PC-9 (cell line): ENCODE measurements at regions not wholly inside any gene's neighbourhood (a gene's known extent, or its start where the extent isn't known, plus 50 kb on each side); places are given as distances from the start of the nearest gene placed in this dataset.

Source experiments
- EZH2 ChIP-seq: fragments of 200-600 bp; sonication (generic); IDR thresholded peaks from 2 replicates; pipeline ENCODE4 v1.8.0; 2017; ENCODE audit warnings: antibody characterized with exemption, low read depth
- TF ChIP-seq, protein P1 (sequence below): fragments of 200-600 bp; sonication (generic); conservative IDR thresholded peaks from 2 replicates; pipeline ENCODE4 v1.6.1; 2017; ENCODE audit warnings: mixed run types, antibody characterized with exemption, mild to moderate bottlenecking, moderate library complexity

DNA sequence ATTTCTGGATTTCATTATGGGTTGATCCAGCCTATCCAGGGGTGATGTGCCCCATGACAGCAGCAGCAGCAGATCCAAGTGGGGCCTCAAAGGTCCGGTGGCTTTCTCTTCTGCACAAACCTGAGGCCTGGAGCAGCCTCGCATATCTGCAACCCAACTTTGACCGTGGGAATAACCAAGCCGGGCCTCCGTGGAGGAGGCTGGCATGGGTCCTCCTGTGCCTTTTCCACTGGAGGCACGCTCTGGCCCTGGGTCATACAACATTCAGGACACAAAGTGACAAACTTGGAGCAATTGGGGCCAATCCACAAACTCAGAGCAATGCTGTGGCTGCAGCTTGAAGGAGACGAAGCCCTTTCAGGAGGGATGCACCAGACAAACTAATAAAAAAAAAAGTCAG is 330.0 kb upstream of the MKI67 start:
- TF ChIP-seq, protein P1, sequence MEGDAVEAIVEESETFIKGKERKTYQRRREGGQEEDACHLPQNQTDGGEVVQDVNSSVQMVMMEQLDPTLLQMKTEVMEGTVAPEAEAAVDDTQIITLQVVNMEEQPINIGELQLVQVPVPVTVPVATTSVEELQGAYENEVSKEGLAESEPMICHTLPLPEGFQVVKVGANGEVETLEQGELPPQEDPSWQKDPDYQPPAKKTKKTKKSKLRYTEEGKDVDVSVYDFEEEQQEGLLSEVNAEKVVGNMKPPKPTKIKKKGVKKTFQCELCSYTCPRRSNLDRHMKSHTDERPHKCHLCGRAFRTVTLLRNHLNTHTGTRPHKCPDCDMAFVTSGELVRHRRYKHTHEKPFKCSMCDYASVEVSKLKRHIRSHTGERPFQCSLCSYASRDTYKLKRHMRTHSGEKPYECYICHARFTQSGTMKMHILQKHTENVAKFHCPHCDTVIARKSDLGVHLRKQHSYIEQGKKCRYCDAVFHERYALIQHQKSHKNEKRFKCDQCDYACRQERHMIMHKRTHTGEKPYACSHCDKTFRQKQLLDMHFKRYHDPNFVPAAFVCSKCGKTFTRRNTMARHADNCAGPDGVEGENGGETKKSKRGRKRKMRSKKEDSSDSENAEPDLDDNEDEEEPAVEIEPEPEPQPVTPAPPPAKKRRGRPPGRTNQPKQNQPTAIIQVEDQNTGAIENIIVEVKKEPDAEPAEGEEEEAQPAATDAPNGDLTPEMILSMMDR, result no peak
- TF ChIP-seq EZH2, result no peak
